B cell (primary cell): ENCODE measurements at regions not wholly inside any gene's neighbourhood (a gene's known extent, or its start where the extent isn't known, plus 50 kb on each side); places are given as distances from the start of the nearest gene placed in this dataset.

ENCODE experiments used
- ATAC-seq: fragments of 200-7000 bp; cut with Tn5 transposase; one replicate; pipeline ENCODE4 v1.10.0; 2021; ENCODE audit warnings: low read depth, mild to moderate bottlenecking, moderate number of reproducible peaks, moderate library complexity
- CTCF ChIA-PET: fragments of 350-600 bp; sonication (Branson Sonifier 250); formaldehyde crosslinking; loops from one replicate; lab custom pipeline; 2021; ENCODE audit warnings: antibody characterized with exemption, inconsistent platforms; lab: Charles Lee
- POLR2A ChIA-PET: fragments of 350-600 bp; sonication (Branson Sonifier 250); formaldehyde crosslinking; loops from one replicate; lab custom pipeline; 2021; ENCODE audit warnings: antibody characterized with exemption; lab: Charles Lee
- DNase-seq: peaks from one replicate; pipeline ENCODE4 v3.0.0; 2013
- H2AFZ ChIP-seq: 2 replicates; pipeline ENCODE4 v1.6.1; 2012; ENCODE audit warnings: mild to moderate bottlenecking, low read depth, low read length; ENCODE audit not compliant: insufficient read depth, poor library complexity, severe bottlenecking
- H3K27ac ChIP-seq, 2 donors: 1 replicate in 1 of 2; 2 replicates in 1 of 2; pipeline ENCODE4 v1.5.1; 2012 to 2013; ENCODE audit warnings: low read length in 2 of 2, mild to moderate bottlenecking in 2 of 2, moderate library complexity in 1 of 2
- H3K27me3 ChIP-seq, 4 experiments: fragments of 200-600 bp in 1 of 4; sonication (generic) in 1 of 4; replicated peaks in 1 of 4; 1 replicate in 2 of 4; 2 replicates in 2 of 4; pipeline versions ENCODE4 v1.6.1 to v1.7.0; 2013 to 2016; ENCODE audit warnings: low read length in 3 of 4, mild to moderate bottlenecking in 2 of 4, mixed read lengths in 1 of 4, moderate library complexity in 1 of 4; ENCODE audit not compliant: insufficient read depth in 4 of 4, control insufficient read depth in 3 of 4; ENCODE audit errors: control extremely low read depth in 1 of 4
- H3K36me3 ChIP-seq, 2 experiments: replicated peaks in 1 of 2; 1 replicate in 1 of 2; 2 replicates in 1 of 2; pipeline versions ENCODE4 v1.6.1 to v1.7.1; 2013; ENCODE audit warnings: low read length in 1 of 2; ENCODE audit not compliant: insufficient read depth in 2 of 2, control insufficient read depth in 1 of 2; ENCODE audit errors: control extremely low read depth in 1 of 2, extremely low read depth in 1 of 2
- H3K4me1 ChIP-seq, 2 donors: fragments of 200-600 bp in 1 of 2; sonication (generic) in 1 of 2; 1 replicate in 1 of 2; 2 replicates in 1 of 2; pipeline versions ENCODE4 v1.5.1 to v1.6.1; 2013 to 2017; ENCODE audit warnings: low read length in 2 of 2; ENCODE audit not compliant: control insufficient read depth in 2 of 2, insufficient read depth in 2 of 2
- H3K4me2 ChIP-seq: replicated peaks from 2 replicates; pipeline ENCODE3; 2012; ENCODE audit warnings: mild to moderate bottlenecking, low read depth, low read length; ENCODE audit not compliant: poor library complexity, severe bottlenecking
- H3K4me3 ChIP-seq, 5 experiments: fragments of 200-600 bp in 1 of 5; sonication (generic) in 1 of 5; 1 replicate in 3 of 5; 2 replicates in 2 of 5; pipeline versions ENCODE4 v1.5.1 to v1.7.0; 2011 to 2016; ENCODE audit warnings: low read length in 4 of 5, mild to moderate bottlenecking in 4 of 5, low read depth in 2 of 5, control low read depth in 1 of 5, moderate library complexity in 1 of 5; ENCODE audit not compliant: insufficient read depth in 1 of 5; ENCODE audit errors: control extremely low read depth in 1 of 5, extremely low read depth in 1 of 5
- H3K79me2 ChIP-seq: fragments of 200-600 bp; sonication (generic); one replicate; pipeline ENCODE4 v1.6.0; 2016; ENCODE audit warnings: low read length; ENCODE audit not compliant: control insufficient read depth, insufficient read depth
- H3K9ac ChIP-seq: fragments of 200-600 bp; sonication (generic); 2 replicates; pipeline ENCODE4 v1.6.1; 2017; ENCODE audit warnings: mild to moderate bottlenecking, low read length, moderate library complexity
- H3K9me3 ChIP-seq, 3 donors: one replicate each; pipeline versions ENCODE4 v1.6.1 to v1.7.1; 2013; ENCODE audit warnings: low read length in 2 of 3; ENCODE audit not compliant: control insufficient read depth in 2 of 3, insufficient read depth in 1 of 3; ENCODE audit errors: control extremely low read depth in 1 of 3
- H4K20me1 ChIP-seq: 2 replicates; pipeline ENCODE4 v1.6.0; 2012; ENCODE audit warnings: mild to moderate bottlenecking, low read length; ENCODE audit not compliant: insufficient read depth, control insufficient read depth, poor library complexity, severe bottlenecking
- H3K27ac Mint-ChIP-seq: one replicate; pipeline ENCODE4 v1.8.0; 2021; ENCODE audit warnings: mixed read lengths
- H3K27me3 Mint-ChIP-seq: one replicate; pipeline ENCODE4 v1.8.0; 2021; ENCODE audit warnings: mixed read lengths
- H3K4me1 Mint-ChIP-seq: one replicate; pipeline ENCODE4 v1.8.0; 2021; ENCODE audit warnings: mixed read lengths
- H3K4me3 Mint-ChIP-seq: one replicate; pipeline ENCODE4 v1.8.0; 2021; ENCODE audit warnings: mixed read lengths
- H3K9me3 Mint-ChIP-seq: one replicate; pipeline ENCODE4 v1.8.0; 2022; ENCODE audit warnings: mixed read lengths; ENCODE audit not compliant: insufficient read depth
- EZH2 ChIP-seq: IDR thresholded peaks from 2 replicates; pipeline ENCODE4 v1.6.1; 2012; ENCODE audit warnings: borderline replicate concordance, low read depth, mild to moderate bottlenecking, moderate library complexity, low read length; ENCODE audit not compliant: insufficient read depth, poor library complexity, severe bottlenecking
- WGBS: methylation state at CpG from one replicate; pipeline ENCODE4 v1.1.5; 2013; ENCODE audit warnings: missing lambda C conversion rate; ENCODE audit not compliant: insufficient coverage; 5-methylcytosine and 5-hydroxymethylcytosine counted together
- intact Hi-C: fragments of 100-400 bp; cut with micrococcal nuclease; formaldehyde crosslinking; loops from one replicate; pipeline ENCODE4 v1.10.0; 2022
- TF ChIP-seq, protein P1 (sequence below): fragments of 200-600 bp; IDR thresholded peaks from one replicate; pipeline ENCODE4 v1.8.0; 2022; ENCODE audit warnings: antibody characterized with exemption, mild to moderate bottlenecking

DNA sequence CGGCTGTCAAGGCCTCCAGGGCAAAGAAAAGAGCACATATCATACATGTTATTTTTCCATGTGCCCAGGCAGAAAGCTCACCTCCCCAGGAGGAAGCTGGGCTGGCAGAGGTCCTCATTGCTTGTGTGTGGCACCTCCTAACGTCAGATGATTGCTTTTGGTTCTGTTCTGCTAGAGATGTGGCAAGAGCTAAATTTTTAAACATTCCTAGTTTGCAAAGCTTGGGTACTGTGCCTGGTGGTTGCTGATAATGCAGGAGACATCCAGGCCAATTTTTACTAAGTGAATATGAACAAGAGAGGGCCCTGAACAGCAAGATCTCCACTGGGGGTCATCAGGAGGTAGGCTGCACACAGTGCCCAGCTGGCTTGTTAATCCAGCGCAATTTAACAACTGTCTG lies 93.9 kb downstream of the TBX19 start:
- 93% methylated on average over 3 of the region's 3 CpGs for WGBS
- Histone ChIP-seq H3K9me3 (peaks cover 0 to 5% (median 0%) of the 10 kb centered on the region in 3 donors), H3K4me1 (no peaks in the 10 kb centered on the region), H3K4me3 (no peak overlapping the region), H3K27me3 (no peaks in the 10 kb centered on the region), H2AFZ (no peak overlapping the region), H4K20me1 (no peaks in the 10 kb centered on the region), H3K79me2 (no peaks in the 10 kb centered on the region), H3K9ac (no peak overlapping the region), H3K27ac (no peak overlapping the region), H3K36me3 (no peaks in the 10 kb centered on the region), H3K4me2 (no peak overlapping the region)
- H3K27me3 Mint-ChIP-seq = no peaks in the 10 kb centered on the region
- intact Hi-C loops = no loop called here
- H3K4me3 Mint-ChIP-seq = no peak overlapping the region
- DNase-seq (no peak), ATAC-seq (no peak)
- no peaks in the 10 kb centered on the region for H3K4me1 Mint-ChIP-seq
- no peak overlapping the region for H3K27ac Mint-ChIP-seq
- POLR2A ChIA-PET = no interaction called here
- no peaks in the 10 kb centered on the region for H3K9me3 Mint-ChIP-seq
- TF ChIP-seq, protein P1, sequence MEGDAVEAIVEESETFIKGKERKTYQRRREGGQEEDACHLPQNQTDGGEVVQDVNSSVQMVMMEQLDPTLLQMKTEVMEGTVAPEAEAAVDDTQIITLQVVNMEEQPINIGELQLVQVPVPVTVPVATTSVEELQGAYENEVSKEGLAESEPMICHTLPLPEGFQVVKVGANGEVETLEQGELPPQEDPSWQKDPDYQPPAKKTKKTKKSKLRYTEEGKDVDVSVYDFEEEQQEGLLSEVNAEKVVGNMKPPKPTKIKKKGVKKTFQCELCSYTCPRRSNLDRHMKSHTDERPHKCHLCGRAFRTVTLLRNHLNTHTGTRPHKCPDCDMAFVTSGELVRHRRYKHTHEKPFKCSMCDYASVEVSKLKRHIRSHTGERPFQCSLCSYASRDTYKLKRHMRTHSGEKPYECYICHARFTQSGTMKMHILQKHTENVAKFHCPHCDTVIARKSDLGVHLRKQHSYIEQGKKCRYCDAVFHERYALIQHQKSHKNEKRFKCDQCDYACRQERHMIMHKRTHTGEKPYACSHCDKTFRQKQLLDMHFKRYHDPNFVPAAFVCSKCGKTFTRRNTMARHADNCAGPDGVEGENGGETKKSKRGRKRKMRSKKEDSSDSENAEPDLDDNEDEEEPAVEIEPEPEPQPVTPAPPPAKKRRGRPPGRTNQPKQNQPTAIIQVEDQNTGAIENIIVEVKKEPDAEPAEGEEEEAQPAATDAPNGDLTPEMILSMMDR = no peak
- no peak for TF ChIP-seq EZH2
- CTCF ChIA-PET = no interaction called here

DNA sequence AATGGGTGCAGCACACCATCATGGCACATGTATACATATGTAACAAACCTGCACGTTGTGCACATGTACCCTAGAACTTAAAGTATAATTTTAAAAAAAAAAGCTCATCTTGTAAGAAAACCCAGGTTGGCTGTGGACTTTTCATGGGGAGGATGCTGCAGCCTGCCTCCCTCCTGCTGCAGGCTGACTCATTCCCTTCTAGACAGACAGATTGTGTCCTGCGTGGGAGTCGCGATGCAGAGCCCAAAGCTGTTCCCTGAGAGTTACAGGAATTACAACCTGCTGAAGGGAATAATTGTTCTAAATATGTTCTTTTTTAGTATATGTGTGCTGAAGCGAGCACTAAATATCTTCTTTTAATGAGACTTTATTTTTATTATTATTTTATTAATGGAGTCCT lies 93.2 kb downstream of the TBX19 start:
- H3K9me3 Mint-ChIP-seq = no peaks in the 10 kb centered on the region

More for the DNA sequence above, 93.2 kb downstream of the TBX19 start:
- Histone ChIP-seq H3K4me1 (no peaks in the 10 kb centered on the region), H3K27ac (no peak overlapping the region), H3K9me3 (peaks cover 0 to 1% (median 0%) of the 10 kb centered on the region in 3 donors), H3K4me2 (no peak overlapping the region), H3K9ac (no peak overlapping the region), H4K20me1 (no peaks in the 10 kb centered on the region), H2AFZ (no peak overlapping the region), H3K4me3 (no peak overlapping the region), H3K27me3 (no peaks in the 10 kb centered on the region), H3K36me3 (no peaks in the 10 kb centered on the region), H3K79me2 (no peaks in the 10 kb centered on the region)
- no CpG with 5 or more reads among the region's 5 CpGs for WGBS
- H3K4me1 Mint-ChIP-seq = no peaks in the 10 kb centered on the region
- ATAC-seq (no peak), DNase-seq (no peak)
- no peaks in the 10 kb centered on the region for H3K27me3 Mint-ChIP-seq
- H3K27ac Mint-ChIP-seq = no peak overlapping the region
- ChIA-PET POLR2A (no interaction called here), CTCF (interaction anchor here (0.7 kb wide), 1 partner anchor 31 kb away, joined by 5 read pairs; no protein-coding TSS in a partner anchor)
- intact Hi-C loops = no loop called here
- no peak for TF ChIP-seq EZH2
- TF ChIP-seq, protein P1 = no peak
- no peak overlapping the region for H3K4me3 Mint-ChIP-seq
